A673 (cell line): ENCODE measurements at regions not wholly inside any gene's neighbourhood (a gene's known extent, or its start where the extent isn't known, plus 50 kb on each side); places are given as distances from the start of the nearest gene placed in this dataset.

Experiments used
- BruUV-seq: library from RNA; stranded (reverse); fragments of 400-500 nt; replicated peaks from 2 replicates; lab custom pipeline; 2021; lab: Mats Ljungman, UMichigan
- CTCF ChIA-PET: fragments of 300-600 bp; sonication (Branson Sonifier 250); formaldehyde crosslinking; loops from one replicate; lab custom pipeline; 2022; ENCODE audit warnings: antibody characterized with exemption; lab: Charles Lee
- POLR2A ChIA-PET: fragments of 300-600 bp; sonication (Branson Sonifier 250); formaldehyde crosslinking; loops from one replicate; lab custom pipeline; 2022; ENCODE audit warnings: antibody characterized with exemption; ENCODE audit not compliant: low non-redundant PET; lab: Charles Lee
- DNase-seq: peaks from one replicate; pipeline ENCODE4 v3.0.0-alpha.2; 2015; ENCODE audit warnings: low spot score
- H3K27ac ChIP-seq: fragments of 200-600 bp; sonication (generic); 2 replicates; pipeline ENCODE4 v1.5.1; 2016; ENCODE audit warnings: mixed run types, low read depth, mild to moderate bottlenecking, mixed read lengths, antibody characterized with exemption, low read length; ENCODE audit not compliant: poor library complexity, severe bottlenecking
- H3K27me3 ChIP-seq: fragments of 200-600 bp; sonication (generic); replicated peaks from 2 replicates; pipeline ENCODE4 v1.6.1; 2017; ENCODE audit warnings: mixed run types, low read depth, mild to moderate bottlenecking, mixed read lengths, antibody characterized with exemption, low read length; ENCODE audit not compliant: insufficient read depth, poor library complexity
- H3K36me3 ChIP-seq: fragments of 200-600 bp; sonication (generic); 2 replicates; pipeline ENCODE4 v1.6.1; 2016; ENCODE audit warnings: mixed run types, mild to moderate bottlenecking, mixed read lengths, antibody characterized with exemption, low read length; ENCODE audit not compliant: insufficient read depth, poor library complexity, severe bottlenecking
- H3K4me1 ChIP-seq: fragments of 200-600 bp; sonication (generic); 2 replicates; pipeline ENCODE4 v1.6.1; 2017; ENCODE audit warnings: mixed run types, mild to moderate bottlenecking, mixed read lengths, antibody characterized with exemption, low read length; ENCODE audit not compliant: insufficient read depth, poor library complexity, severe bottlenecking
- H3K4me3 ChIP-seq: fragments of 200-600 bp; sonication (generic); 2 replicates; pipeline ENCODE4 v1.5.1; 2016; ENCODE audit warnings: low read depth, mixed run types, mild to moderate bottlenecking, mixed read lengths, low read length; ENCODE audit not compliant: poor library complexity, severe bottlenecking
- H3K9me3 ChIP-seq: fragments of 200-600 bp; sonication (generic); 2 replicates; pipeline ENCODE4 v1.6.1; 2016; ENCODE audit warnings: mixed run types, low read depth, mild to moderate bottlenecking, mixed read lengths, antibody characterized with exemption, low read length; ENCODE audit not compliant: poor library complexity, severe bottlenecking
- EZH2 ChIP-seq: fragments of 200-600 bp; sonication (generic); IDR thresholded peaks from 2 replicates; pipeline ENCODE4 v1.6.1; 2017; ENCODE audit warnings: borderline replicate concordance, low read depth, mild to moderate bottlenecking, mixed read lengths, antibody characterized with exemption, low read length; ENCODE audit not compliant: poor library complexity, severe bottlenecking
- intact Hi-C: fragments of 100-400 bp; cut with micrococcal nuclease; formaldehyde crosslinking; loops from one replicate; pipeline ENCODE4 v1.10.0; 2022; ENCODE audit not compliant: unreplicated experiment
- TF ChIP-seq, protein P1 (sequence below): fragments of 300-800, 200-600 bp; sonication (generic); conservative IDR thresholded peaks from 2 replicates; pipeline ENCODE4 v1.5.1; 2017; ENCODE audit warnings: low read depth, mild to moderate bottlenecking, antibody characterized with exemption, low read length, moderate library complexity, mixed read lengths

DNA sequence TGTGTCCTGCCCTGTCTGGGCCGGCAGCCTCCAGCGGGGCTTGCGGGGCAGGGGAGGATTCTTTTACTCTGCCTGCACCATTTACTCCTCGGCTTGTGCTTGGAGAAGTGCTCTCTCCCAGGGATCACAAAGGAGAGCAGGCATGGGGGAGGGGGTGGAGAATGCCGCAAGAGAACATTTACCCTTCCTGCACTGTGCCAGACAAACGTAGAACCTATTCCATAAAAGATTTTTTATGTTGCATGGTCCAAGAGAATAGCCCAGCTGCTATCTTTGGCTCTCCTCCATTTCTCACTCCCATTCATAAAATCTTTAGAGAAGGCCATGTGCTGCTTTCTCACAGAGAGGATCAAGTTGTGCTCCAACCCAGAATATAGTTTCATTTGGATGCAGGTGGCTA is 159.4 kb downstream of the SPTSSA start:
- ChIA-PET POLR2A (no interaction called here), CTCF (no interaction called here)

DNA sequence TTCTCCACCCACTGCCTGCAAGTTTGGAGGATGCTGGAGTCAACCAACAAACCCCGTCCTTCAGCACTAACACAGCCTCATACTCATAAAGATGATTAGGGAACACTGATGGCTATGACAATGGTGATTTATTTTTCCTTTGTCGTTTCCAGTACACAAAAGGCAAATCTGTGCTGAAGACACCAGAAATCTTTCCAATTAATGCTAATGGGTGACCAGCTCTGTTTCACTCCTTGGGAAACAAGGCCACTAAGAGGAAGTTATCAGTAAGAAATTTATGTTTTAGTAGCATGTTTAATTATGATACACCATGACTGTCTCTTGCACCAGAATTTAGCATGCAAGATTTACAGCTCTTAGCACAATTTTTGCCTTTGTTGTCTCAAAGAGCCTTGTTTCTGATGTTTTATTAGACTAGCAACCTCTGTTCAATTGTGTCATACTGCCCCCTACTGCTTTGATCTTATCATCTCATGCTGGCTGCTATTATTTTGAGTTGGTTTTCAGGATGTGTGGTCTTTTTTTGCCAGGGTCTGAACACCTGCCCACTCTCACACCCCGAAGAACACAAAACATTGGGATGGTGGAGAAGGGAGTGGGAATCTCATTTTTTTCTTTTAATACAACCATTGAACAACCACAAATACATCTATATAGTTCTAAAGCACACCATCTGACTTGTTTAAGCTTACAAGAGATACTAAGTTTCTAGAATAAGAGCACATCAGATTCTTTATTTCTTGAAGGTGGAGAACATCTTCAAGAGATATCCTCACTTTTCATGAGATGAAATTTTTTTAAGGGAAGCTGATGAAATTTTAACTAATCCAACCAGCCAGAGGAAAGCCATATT is 160.9 kb downstream of the SPTSSA start:
- ChIA-PET POLR2A (no interaction called here), CTCF (interaction anchor here (0.7 to 0.8 kb wide), 3 partner anchors 452 to 1590 kb away, joined by 3 to 4 read pairs (median 4); no protein-coding TSS in a partner anchor)
- DNase-seq = peak; percentile 67
- intact Hi-C loops = loop anchor here (1.0 to 5.0 kb wide), 3 partner anchors 203 to 1724 kb away; no protein-coding TSS in a partner anchor
- TF ChIP-seq, protein P1, sequence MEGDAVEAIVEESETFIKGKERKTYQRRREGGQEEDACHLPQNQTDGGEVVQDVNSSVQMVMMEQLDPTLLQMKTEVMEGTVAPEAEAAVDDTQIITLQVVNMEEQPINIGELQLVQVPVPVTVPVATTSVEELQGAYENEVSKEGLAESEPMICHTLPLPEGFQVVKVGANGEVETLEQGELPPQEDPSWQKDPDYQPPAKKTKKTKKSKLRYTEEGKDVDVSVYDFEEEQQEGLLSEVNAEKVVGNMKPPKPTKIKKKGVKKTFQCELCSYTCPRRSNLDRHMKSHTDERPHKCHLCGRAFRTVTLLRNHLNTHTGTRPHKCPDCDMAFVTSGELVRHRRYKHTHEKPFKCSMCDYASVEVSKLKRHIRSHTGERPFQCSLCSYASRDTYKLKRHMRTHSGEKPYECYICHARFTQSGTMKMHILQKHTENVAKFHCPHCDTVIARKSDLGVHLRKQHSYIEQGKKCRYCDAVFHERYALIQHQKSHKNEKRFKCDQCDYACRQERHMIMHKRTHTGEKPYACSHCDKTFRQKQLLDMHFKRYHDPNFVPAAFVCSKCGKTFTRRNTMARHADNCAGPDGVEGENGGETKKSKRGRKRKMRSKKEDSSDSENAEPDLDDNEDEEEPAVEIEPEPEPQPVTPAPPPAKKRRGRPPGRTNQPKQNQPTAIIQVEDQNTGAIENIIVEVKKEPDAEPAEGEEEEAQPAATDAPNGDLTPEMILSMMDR = peak; percentile 74
- no peak for TF ChIP-seq EZH2
- Histone ChIP-seq H3K4me3 (no peak overlapping the region), H3K27ac (no peak overlapping the region), H3K36me3 (no peaks in the 10 kb centered on the region), H3K4me1 (no peaks in the 10 kb centered on the region), H3K27me3 (no peaks in the 10 kb centered on the region), H3K9me3 (no peaks in the 10 kb centered on the region)
- BruUV-seq = no TSS peak

More for the DNA sequence above, 159.4 kb downstream of the SPTSSA start:
- Histone ChIP-seq H3K27me3 (no peaks in the 10 kb centered on the region), H3K9me3 (no peaks in the 10 kb centered on the region), H3K4me1 (no peaks in the 10 kb centered on the region), H3K36me3 (no peaks in the 10 kb centered on the region), H3K4me3 (no peak overlapping the region), H3K27ac (no peak overlapping the region)
- no TSS peak for BruUV-seq
- intact Hi-C loops = loop anchor here (5.0 kb wide), 1 partner anchor 1725 kb away; no protein-coding TSS in a partner anchor
- no peak for DNase-seq
- TF ChIP-seq EZH2 = no peak
- TF ChIP-seq, protein P1 = no peak

DNA sequence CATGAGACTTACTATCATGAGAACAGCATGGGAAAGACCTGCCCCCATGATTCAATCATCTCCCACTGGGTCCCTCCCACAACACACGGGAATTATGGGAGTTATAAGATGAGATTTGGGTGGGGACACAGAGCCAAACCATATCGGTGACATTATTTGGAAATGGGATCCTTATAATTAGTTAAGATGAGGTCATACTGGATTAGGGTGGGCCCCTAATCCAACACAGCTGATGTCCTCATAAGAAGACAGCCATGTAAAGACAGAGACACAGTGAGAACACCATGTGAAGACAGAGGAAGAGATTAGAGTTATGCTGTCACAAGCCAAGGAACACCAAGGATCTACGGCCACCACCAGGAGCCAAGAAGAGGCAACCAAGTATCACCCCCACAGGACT is 161.7 kb downstream of the SPTSSA start:
- no peaks in the 10 kb centered on the region for H3K27me3 ChIP-seq
- H3K36me3 ChIP-seq = no peaks in the 10 kb centered on the region
- H3K27ac ChIP-seq = no peak overlapping the region
- CTCF ChIA-PET = interaction anchor here (0.6 to 0.8 kb wide), 3 partner anchors 37 to 1589 kb away, joined by 3 to 4 read pairs (median 4); no protein-coding TSS in a partner anchor
- no peaks in the 10 kb centered on the region for H3K4me1 ChIP-seq
- DNase-seq = peak; percentile 7
- BruUV-seq = no TSS peak
- intact Hi-C loops = loop anchor here (2.0 to 5.0 kb wide), 2 partner anchors 462 to 1723 kb away; no protein-coding TSS in a partner anchor
- no peak for TF ChIP-seq EZH2
- TF ChIP-seq, protein P1 = no peak
- H3K4me3 ChIP-seq = no peak overlapping the region
- no peaks in the 10 kb centered on the region for H3K9me3 ChIP-seq
- POLR2A ChIA-PET = no interaction called here
